CD14-positive monocyte (primary cell): ENCODE measurements at regions not wholly inside any gene's neighbourhood (a gene's known extent, or its start where the extent isn't known, plus 50 kb on each side); places are given as distances from the start of the nearest gene placed in this dataset.

Experiments used
- DNase-seq, 3 donors: peaks; one replicate each; pipeline ENCODE4 v3.0.0-alpha.2; 2011 to 2022
- H2AFZ ChIP-seq: 2 replicates; pipeline ENCODE4 v1.6.0; 2012; ENCODE audit warnings: mild to moderate bottlenecking, low read depth, low read length, inconsistent platforms; ENCODE audit not compliant: insufficient read depth, poor library complexity, severe bottlenecking
- H3K27ac ChIP-seq, 2 donors: 1 replicate in 1 of 2; 2 replicates in 1 of 2; pipeline ENCODE4 v1.5.1; 2012 to 2013; ENCODE audit warnings: low read length in 2 of 2, control low read depth in 1 of 2, inconsistent platforms in 1 of 2, low read depth in 1 of 2, mild to moderate bottlenecking in 1 of 2
- H3K27me3 ChIP-seq, 2 donors: one replicate each; pipeline versions ENCODE4 v1.6.0 to v1.6.1; 2011 to 2013; ENCODE audit warnings: low read length in 2 of 2; ENCODE audit not compliant: control insufficient read depth in 2 of 2, insufficient read depth in 2 of 2
- H3K36me3 ChIP-seq, 2 donors: replicated peaks in 1 of 2; 1 replicate in 1 of 2; 2 replicates in 1 of 2; pipeline versions ENCODE4 v1.5.1 to v1.6.1; 2012 to 2013; ENCODE audit warnings: low read length in 2 of 2, control low read depth in 1 of 2, inconsistent platforms in 1 of 2, mild to moderate bottlenecking in 1 of 2; ENCODE audit not compliant: insufficient read depth in 2 of 2, control insufficient read depth in 1 of 2
- H3K4me1 ChIP-seq, 2 donors: 1 replicate in 1 of 2; 2 replicates in 1 of 2; pipeline versions ENCODE4 v1.5.1 to v1.6.1; 2012 to 2013; ENCODE audit warnings: low read length in 2 of 2, control low read depth in 1 of 2, inconsistent platforms in 1 of 2, mild to moderate bottlenecking in 1 of 2, moderate library complexity in 1 of 2; ENCODE audit not compliant: insufficient read depth in 2 of 2, control insufficient read depth in 1 of 2
- H3K4me2 ChIP-seq: replicated peaks from 2 replicates; pipeline ENCODE3; 2012; ENCODE audit warnings: low read length, moderate library complexity, mild to moderate bottlenecking; ENCODE audit not compliant: poor library complexity, severe bottlenecking; ENCODE audit errors: extremely low read depth
- H3K4me3 ChIP-seq, 3 experiments: fragments of 200-600 bp in 1 of 3; sonication (generic) in 1 of 3; replicated peaks in 1 of 3; 1 replicate in 2 of 3; 2 replicates in 1 of 3; pipeline ENCODE4 v1.5.1; 2011 to 2013; ENCODE audit warnings: low read length in 3 of 3, mild to moderate bottlenecking in 3 of 3, control low read depth in 2 of 3, low read depth in 2 of 3, inconsistent platforms in 1 of 3, moderate library complexity in 1 of 3
- H3K79me2 ChIP-seq: 2 replicates; pipeline ENCODE4 v1.6.0; 2012; ENCODE audit warnings: mild to moderate bottlenecking, control low read depth, inconsistent platforms, low read length, moderate library complexity; ENCODE audit not compliant: insufficient read depth
- H3K9ac ChIP-seq: 2 replicates; pipeline ENCODE4 v1.6.0; 2017; ENCODE audit warnings: low read length, mild to moderate bottlenecking; ENCODE audit not compliant: insufficient read depth, poor library complexity, severe bottlenecking
- H3K9me3 ChIP-seq, 2 donors: replicated peaks in 1 of 2; 1 replicate in 1 of 2; 2 replicates in 1 of 2; pipeline versions ENCODE4 v1.5.1 to v1.6.1; 2012 to 2013; ENCODE audit warnings: low read length in 2 of 2, control low read depth in 1 of 2; ENCODE audit not compliant: control insufficient read depth in 1 of 2, insufficient read depth in 1 of 2
- H4K20me1 ChIP-seq: 2 replicates; pipeline ENCODE4 v1.6.0; 2012; ENCODE audit warnings: mild to moderate bottlenecking, low read length, control low read depth, moderate library complexity; ENCODE audit not compliant: insufficient read depth
- H3K27ac Mint-ChIP-seq, 7 donors: one replicate each; pipeline ENCODE4 v1.8.0; 2020; ENCODE audit warnings: mild to moderate bottlenecking in 7 of 7, mixed read lengths in 7 of 7, moderate library complexity in 6 of 7, inconsistent platforms in 2 of 7
- H3K27me3 Mint-ChIP-seq, 3 donors: one replicate each; pipeline ENCODE4 v1.8.0; 2021 to 2022; ENCODE audit warnings: low read depth in 3 of 3, mild to moderate bottlenecking in 3 of 3, mixed read lengths in 3 of 3, moderate library complexity in 3 of 3, inconsistent platforms in 1 of 3
- H3K36me3 Mint-ChIP-seq, 2 donors: one replicate each; pipeline ENCODE4 v1.8.0; 2020; ENCODE audit warnings: mixed read lengths in 2 of 2, inconsistent platforms in 1 of 2, mild to moderate bottlenecking in 1 of 2
- H3K4me1 Mint-ChIP-seq: one replicate; pipeline ENCODE4 v1.8.0; 2020; ENCODE audit warnings: mild to moderate bottlenecking, mixed read lengths
- H3K4me3 Mint-ChIP-seq, 2 donors: one replicate each; pipeline ENCODE4 v1.8.0; 2020; ENCODE audit warnings: mild to moderate bottlenecking in 2 of 2, mixed read lengths in 2 of 2, moderate library complexity in 1 of 2
- H3K9me3 Mint-ChIP-seq, 7 donors: one replicate each; pipeline ENCODE4 v1.8.0; 2020 to 2022; ENCODE audit warnings: mixed read lengths in 7 of 7, mild to moderate bottlenecking in 6 of 7, moderate library complexity in 6 of 7, inconsistent platforms in 2 of 7
- WGBS: methylation state at CpG from one replicate; pipeline ENCODE4 v1.1.5; 2013; ENCODE audit warnings: missing lambda C conversion rate; ENCODE audit not compliant: insufficient coverage; 5-methylcytosine and 5-hydroxymethylcytosine counted together
- intact Hi-C, 2 donors: fragments of 100-400 bp; cut with micrococcal nuclease; formaldehyde crosslinking; loops; one replicate each; pipeline versions ENCODE4 v1.15.0 to v1.15.1; 2023
- TF ChIP-seq, protein P1 (sequence below): fragments of 200-600 bp; IDR thresholded peaks from one replicate; pipeline ENCODE4 v1.8.0; 2022; ENCODE audit warnings: antibody characterized with exemption, mild to moderate bottlenecking

DNA sequence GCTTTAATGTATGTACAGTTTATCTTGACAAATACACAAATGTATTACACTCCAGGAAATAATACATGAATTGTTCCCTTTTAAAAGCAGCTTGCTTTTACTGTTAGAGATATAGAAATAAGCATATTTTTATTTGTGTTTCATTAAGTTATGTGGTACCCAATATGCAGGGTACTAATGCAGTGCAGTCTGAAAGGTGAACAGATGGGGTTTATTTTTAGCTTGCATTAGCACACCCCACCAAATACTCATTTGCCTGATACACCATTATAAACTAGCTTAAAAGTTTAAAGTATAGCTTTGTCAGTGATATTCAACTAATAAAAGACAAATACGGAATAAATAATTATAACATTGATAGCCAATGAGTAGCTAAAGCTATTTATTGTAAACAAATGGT, 394.7 kb upstream of the ZNF804A start:
- H3K9ac ChIP-seq: no peak overlapping the region
- no CpG with 5 or more reads among the region's 1 CpG for WGBS

DNA sequence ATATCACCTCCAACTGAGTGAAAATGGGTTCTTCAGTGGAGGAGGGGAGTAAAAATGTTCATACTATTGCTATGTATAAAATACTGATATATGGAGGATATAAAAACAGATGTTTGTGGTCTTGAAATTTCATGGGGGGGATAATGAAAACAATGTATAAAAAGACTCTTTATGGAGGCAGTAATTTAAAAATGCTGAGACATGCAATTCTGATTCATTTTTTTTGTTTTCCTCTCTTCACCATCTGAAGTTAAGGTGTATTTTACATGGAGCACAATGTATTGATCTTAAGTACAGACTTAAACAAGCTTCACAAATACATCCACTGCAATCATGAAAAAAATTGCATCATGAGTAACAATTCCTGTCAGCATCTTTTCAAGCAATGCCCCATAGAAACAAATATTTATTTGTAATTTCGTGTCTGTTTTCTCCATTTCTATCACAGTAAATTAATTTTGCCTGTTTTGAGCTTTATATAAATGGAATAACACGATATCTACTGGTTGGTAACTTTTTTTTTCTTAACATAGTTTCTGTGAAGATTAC, 393.2 kb upstream of the ZNF804A start:
- Histone ChIP-seq H4K20me1 (no peaks in the 10 kb centered on the region), H3K4me3 (no peak overlapping the region), H3K27ac (no peak overlapping the region), H3K4me2 (no peak overlapping the region), H3K9ac (no peak overlapping the region), H3K79me2 (no peaks in the 10 kb centered on the region), H3K36me3 (no peaks in the 10 kb centered on the region), H3K4me1 (no peaks in the 10 kb centered on the region), H2AFZ (no peak overlapping the region), H3K9me3 (peaks cover 4 to 8% of the 10 kb centered on the region in 2 donors), H3K27me3 (no peaks in the 10 kb centered on the region)
- TF ChIP-seq, protein P1, sequence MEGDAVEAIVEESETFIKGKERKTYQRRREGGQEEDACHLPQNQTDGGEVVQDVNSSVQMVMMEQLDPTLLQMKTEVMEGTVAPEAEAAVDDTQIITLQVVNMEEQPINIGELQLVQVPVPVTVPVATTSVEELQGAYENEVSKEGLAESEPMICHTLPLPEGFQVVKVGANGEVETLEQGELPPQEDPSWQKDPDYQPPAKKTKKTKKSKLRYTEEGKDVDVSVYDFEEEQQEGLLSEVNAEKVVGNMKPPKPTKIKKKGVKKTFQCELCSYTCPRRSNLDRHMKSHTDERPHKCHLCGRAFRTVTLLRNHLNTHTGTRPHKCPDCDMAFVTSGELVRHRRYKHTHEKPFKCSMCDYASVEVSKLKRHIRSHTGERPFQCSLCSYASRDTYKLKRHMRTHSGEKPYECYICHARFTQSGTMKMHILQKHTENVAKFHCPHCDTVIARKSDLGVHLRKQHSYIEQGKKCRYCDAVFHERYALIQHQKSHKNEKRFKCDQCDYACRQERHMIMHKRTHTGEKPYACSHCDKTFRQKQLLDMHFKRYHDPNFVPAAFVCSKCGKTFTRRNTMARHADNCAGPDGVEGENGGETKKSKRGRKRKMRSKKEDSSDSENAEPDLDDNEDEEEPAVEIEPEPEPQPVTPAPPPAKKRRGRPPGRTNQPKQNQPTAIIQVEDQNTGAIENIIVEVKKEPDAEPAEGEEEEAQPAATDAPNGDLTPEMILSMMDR: no peak
- no peak overlapping the region for H3K27ac Mint-ChIP-seq
- intact Hi-C loops: no loop called here
- no peaks in the 10 kb centered on the region for H3K4me1 Mint-ChIP-seq
- H3K36me3 Mint-ChIP-seq: no peaks in the 10 kb centered on the region
- DNase-seq: no peak
- no peak overlapping the region for H3K4me3 Mint-ChIP-seq
- no CpG with 5 or more reads among the region's 2 CpGs for WGBS
- H3K27me3 Mint-ChIP-seq: no peaks in the 10 kb centered on the region
- peaks cover 0 to 6% (median 4%) of the 10 kb centered on the region in 7 donors for H3K9me3 Mint-ChIP-seq

More for the DNA sequence above, 394.7 kb upstream of the ZNF804A start:
- Histone ChIP-seq H4K20me1 (no peaks in the 10 kb centered on the region), H3K27me3 (no peaks in the 10 kb centered on the region), H3K36me3 (no peaks in the 10 kb centered on the region), H3K27ac (no peak overlapping the region), H3K4me3 (no peak overlapping the region), H3K9me3 (peaks cover 3 to 4% of the 10 kb centered on the region in 2 donors), H3K4me2 (no peak overlapping the region), H2AFZ (no peak overlapping the region), H3K4me1 (no peaks in the 10 kb centered on the region), H3K79me2 (no peaks in the 10 kb centered on the region)
- TF ChIP-seq, protein P1: no peak
- no peak for DNase-seq
- intact Hi-C loops: no loop called here
- Mint-ChIP-seq H3K4me3 (no peak overlapping the region), H3K36me3 (no peaks in the 10 kb centered on the region), H3K27ac (no peak overlapping the region), H3K9me3 (peaks cover 0 to 12% (median 8%) of the 10 kb centered on the region in 7 donors), H3K27me3 (no peaks in the 10 kb centered on the region), H3K4me1 (no peaks in the 10 kb centered on the region)
